ENCODE measurements at regions not wholly inside any gene's neighbourhood (a gene's known extent, or its start where the extent isn't known, plus 50 kb on each side); places are given as distances from the start of the nearest gene placed in this dataset.

GRCh38 chr1:238582816-238583215 is 692.1 kb upstream of the ZP4 start:
- TF ChIP-seq PBX3 (IDR thresholded peaks at IDR 0.05) (no peak), CTCF (IDR thresholded peaks at IDR 0.05) (no peak), MAX (IDR thresholded peaks at IDR 0.05) (no peak), POLR2AphosphoS2 (conservative IDR thresholded peaks at IDR 0.05; ENCODE audit: low read length) (no peak), POLR2A (IDR thresholded peaks at IDR 0.05; ENCODE audit: low read length) (no peak), USF2 (IDR thresholded peaks at IDR 0.05) (no peak)
